H9 (cell line): ENCODE measurements at regions not wholly inside any gene's neighbourhood (a gene's known extent, or its start where the extent isn't known, plus 50 kb on each side); places are given as distances from the start of the nearest gene placed in this dataset.

Experiments
- DNase-seq: peaks from one replicate; pipeline ENCODE4 v3.0.0-alpha.2; 2017
- H2AFZ ChIP-seq: one replicate; pipeline ENCODE4 v1.6.1; 2013; ENCODE audit warnings: mild to moderate bottlenecking, low read length, control low read depth, moderate library complexity
- H2AK5ac ChIP-seq: 2 replicates; pipeline ENCODE4 v1.6.1; 2013; ENCODE audit warnings: low read length, control low read depth, mixed read lengths; ENCODE audit not compliant: insufficient read length
- H2BK120ac ChIP-seq: one replicate; pipeline ENCODE4 v1.6.1; 2013; ENCODE audit warnings: low read depth, mild to moderate bottlenecking, low read length, control low read depth, inconsistent platforms; ENCODE audit not compliant: poor library complexity, severe bottlenecking
- H2BK12ac ChIP-seq: 2 replicates; pipeline ENCODE4 v1.6.1; 2013; ENCODE audit warnings: low read length, control low read depth, mixed read lengths, low read depth; ENCODE audit not compliant: insufficient read length
- H2BK15ac ChIP-seq: 2 replicates; pipeline ENCODE4 v1.6.1; 2013; ENCODE audit warnings: low read depth, low read length, control low read depth
- H2BK20ac ChIP-seq: one replicate; pipeline ENCODE4 v1.6.1; 2013; ENCODE audit warnings: low read depth, mild to moderate bottlenecking, low read length, control low read depth, inconsistent platforms; ENCODE audit not compliant: poor library complexity, severe bottlenecking
- H2BK5ac ChIP-seq: 2 replicates; pipeline ENCODE4 v1.6.1; 2013; ENCODE audit warnings: low read length, control low read depth, mixed read lengths; ENCODE audit not compliant: insufficient read length
- H3K14ac ChIP-seq: 2 replicates; pipeline ENCODE4 v1.6.1; 2013; ENCODE audit warnings: low read length, control low read depth; ENCODE audit not compliant: insufficient read depth
- H3K18ac ChIP-seq: 2 replicates; pipeline ENCODE4 v1.6.1; 2013; ENCODE audit warnings: low read depth, mild to moderate bottlenecking, mixed read lengths, low read length, control low read depth; ENCODE audit not compliant: insufficient read length
- H3K23ac ChIP-seq: 2 replicates; pipeline ENCODE4 v1.6.1; 2013; ENCODE audit warnings: low read length, control low read depth, mixed read lengths, low read depth; ENCODE audit not compliant: insufficient read length
- H3K23me2 ChIP-seq: 2 replicates; pipeline ENCODE4 v1.6.1; 2013; ENCODE audit warnings: low read depth, mild to moderate bottlenecking, mixed read lengths, low read length, control low read depth; ENCODE audit not compliant: insufficient read length, poor library complexity, severe bottlenecking
- H3K27ac ChIP-seq: 2 replicates; pipeline ENCODE4 v1.5.1; 2013; ENCODE audit warnings: low read length, control low read depth, mixed read lengths, low read depth; ENCODE audit not compliant: insufficient read length
- H3K27me3 ChIP-seq: 2 replicates; pipeline ENCODE4 v1.6.1; 2013; ENCODE audit warnings: low read length, control low read depth, inconsistent platforms; ENCODE audit not compliant: insufficient read depth
- H3K4ac ChIP-seq: 2 replicates; pipeline ENCODE4 v1.6.1; 2013; ENCODE audit warnings: low read depth, mild to moderate bottlenecking, control low read depth, inconsistent platforms, low read length, moderate library complexity
- H3K4me1 ChIP-seq: 2 replicates; pipeline ENCODE4 v1.6.1; 2013; ENCODE audit warnings: low read length, control low read depth, inconsistent platforms; ENCODE audit not compliant: insufficient read depth
- H3K4me2 ChIP-seq: 2 replicates; pipeline ENCODE4 v1.6.1; 2013; ENCODE audit warnings: low read length, control low read depth, mixed read lengths; ENCODE audit not compliant: insufficient read length, insufficient read depth
- H3K56ac ChIP-seq: 2 replicates; pipeline ENCODE4 v1.6.1; 2013; ENCODE audit warnings: low read depth, mild to moderate bottlenecking, mixed read lengths, low read length, control low read depth; ENCODE audit not compliant: insufficient read length
- H3K79me1 ChIP-seq: 2 replicates; pipeline ENCODE4 v1.6.1; 2013; ENCODE audit warnings: low read depth, mild to moderate bottlenecking, moderate library complexity, low read length, control low read depth, inconsistent platforms; ENCODE audit not compliant: insufficient read depth, poor library complexity, severe bottlenecking
- H3K79me2 ChIP-seq: 2 replicates; pipeline ENCODE4 v1.6.1; 2013; ENCODE audit warnings: low read length, control low read depth, inconsistent platforms; ENCODE audit not compliant: insufficient read depth
- H3K9ac ChIP-seq: 2 replicates; pipeline ENCODE4 v1.6.1; 2013; ENCODE audit warnings: low read length, control low read depth, mixed read lengths; ENCODE audit not compliant: insufficient read length; ENCODE audit errors: extremely low read depth
- H3K9me3 ChIP-seq: one replicate; pipeline ENCODE4 v1.6.1; 2013; ENCODE audit warnings: low read depth, low read length, inconsistent platforms; ENCODE audit not compliant: control insufficient read depth
- H3T11ph ChIP-seq: one replicate; pipeline ENCODE4 v1.6.1; 2013; ENCODE audit warnings: mild to moderate bottlenecking, low read length, control low read depth, inconsistent platforms
- H4K20me1 ChIP-seq: one replicate; pipeline ENCODE4 v1.6.1; 2013; ENCODE audit not compliant: control insufficient read depth, insufficient read length, insufficient read depth
- H4K5ac ChIP-seq: 2 replicates; pipeline ENCODE4 v1.6.1; 2013; ENCODE audit warnings: low read depth, mild to moderate bottlenecking, mixed read lengths, low read length, control low read depth; ENCODE audit not compliant: insufficient read length
- H4K8ac ChIP-seq: replicated peaks from 2 replicates; pipeline ENCODE4 v1.6.1; 2013; ENCODE audit warnings: low read length, control low read depth, mixed read lengths, low read depth; ENCODE audit not compliant: insufficient read length
- H4K91ac ChIP-seq: 2 replicates; pipeline ENCODE4 v1.6.1; 2013; ENCODE audit warnings: low read depth, mild to moderate bottlenecking, moderate library complexity, mixed read lengths, low read length, control low read depth; ENCODE audit not compliant: insufficient read length
- H3K27ac Mint-ChIP-seq, 3 experiments: 2 replicates in 2 of 3; 3 replicates in 1 of 3; pipeline ENCODE4 v1.8.0; 2020 to 2021; ENCODE audit warnings: mixed read lengths in 3 of 3, mild to moderate bottlenecking in 1 of 3, moderate library complexity in 1 of 3
- H3K27me3 Mint-ChIP-seq: 2 replicates; pipeline ENCODE4 v1.8.0; 2021; ENCODE audit warnings: low read depth, mild to moderate bottlenecking, moderate library complexity, mixed read lengths
- H3K36me3 Mint-ChIP-seq, 3 experiments: 2 replicates in 2 of 3; 3 replicates in 1 of 3; pipeline ENCODE4 v1.8.0; 2020 to 2021; ENCODE audit warnings: low read depth in 3 of 3, mixed read lengths in 3 of 3; ENCODE audit not compliant: insufficient read depth in 1 of 3
- H3K4me1 Mint-ChIP-seq, 2 experiments: 2 replicates each; pipeline ENCODE4 v1.8.0; 2020; ENCODE audit warnings: mixed read lengths in 2 of 2
- H3K4me3 Mint-ChIP-seq, 2 experiments: 2 replicates in 1 of 2; 3 replicates in 1 of 2; pipeline ENCODE4 v1.8.0; 2020 to 2021; ENCODE audit warnings: mild to moderate bottlenecking in 2 of 2, mixed read lengths in 2 of 2, moderate library complexity in 1 of 2
- H3K9me3 Mint-ChIP-seq, 2 experiments: 2 replicates in 1 of 2; 3 replicates in 1 of 2; pipeline ENCODE4 v1.8.0; 2020; ENCODE audit warnings: mild to moderate bottlenecking in 2 of 2, mixed read lengths in 2 of 2, moderate library complexity in 1 of 2
- CTCF ChIP-seq: fragments of 200-600 bp; sonication (generic); conservative IDR thresholded peaks from 3 replicates; pipeline ENCODE4 v1.8.0; 2021; ENCODE audit warnings: antibody characterized with exemption, mild to moderate bottlenecking
- WGBS: extraction: QIAGEN DNeasy Blood & Tissue Kit; methylation state at CpG from one replicate; pipeline ENCODE4 v1.1.7; 2013; ENCODE audit warnings: missing lambda C conversion rate, low lambda C conversion rate, mixed read lengths; ENCODE audit not compliant: insufficient read length; ENCODE audit errors: extremely low coverage; 5-methylcytosine and 5-hydroxymethylcytosine counted together

- DNase-seq, result no peak
- H3K9me3 ChIP-seq, result no peaks in the 10 kb centered on the region
- no peaks in the 10 kb centered on the region for H3K79me1 ChIP-seq
- no peaks in the 10 kb centered on the region for H4K20me1 ChIP-seq
- Mint-ChIP-seq H3K4me1 (peaks cover 13 to 25% of the 10 kb centered on the region in 2 experiments), H3K27me3 (no peaks in the 10 kb centered on the region; the same call in 1 of the 2 replicates), H3K9me3 (no peaks in the 10 kb centered on the region), H3K36me3 (no peaks in the 10 kb centered on the region), H3K4me3 (no peak overlapping the region), H3K27ac (no peak overlapping the region)
- no peak overlapping the region for H3K23ac ChIP-seq
- no peak overlapping the region for H2BK5ac ChIP-seq
- H4K8ac ChIP-seq, result no peak overlapping the region
- H2BK120ac ChIP-seq, result no peak overlapping the region
- no peak overlapping the region for H2BK12ac ChIP-seq
- no peak overlapping the region for H2BK15ac ChIP-seq
- H4K5ac ChIP-seq, result no peak overlapping the region
- H3T11ph ChIP-seq, result no peak overlapping the region
- no peak overlapping the region for H3K56ac ChIP-seq
- no peak for TF ChIP-seq CTCF
- no peaks in the 10 kb centered on the region for H3K4me1 ChIP-seq
- no peak overlapping the region for H2AK5ac ChIP-seq
- H3K27me3 ChIP-seq, result no peaks in the 10 kb centered on the region
- no CpG with 5 or more reads among the region's 2 CpGs for WGBS
- no peak overlapping the region for H3K9ac ChIP-seq
- no peak overlapping the region for H3K27ac ChIP-seq
- no peak overlapping the region for H4K91ac ChIP-seq
- H3K4ac ChIP-seq, result no peak overlapping the region
- H2AFZ ChIP-seq, result no peak overlapping the region
- no peak overlapping the region for H2BK20ac ChIP-seq
- no peak overlapping the region for H3K18ac ChIP-seq
- H3K79me2 ChIP-seq, result no peaks in the 10 kb centered on the region
- no peaks in the 10 kb centered on the region for H3K23me2 ChIP-seq
- H3K14ac ChIP-seq, result no peak overlapping the region
- no peak overlapping the region for H3K4me2 ChIP-seq
Measured at GRCh38 chr12:25361511-25361910, 110.8 kb upstream of the KRAS start.
